22Rv1 (cell line): ENCODE measurements at regions not wholly inside any gene's neighbourhood (a gene's known extent, or its start where the extent isn't known, plus 50 kb on each side); places are given as distances from the start of the nearest gene placed in this dataset.

ENCODE experiments used
- H3K27ac ChIP-seq: fragments of 450-650 bp; 2 replicates; pipeline ENCODE4 v1.5.1; 2017
- CTCF ChIP-seq: fragments of 450-650 bp; IDR thresholded peaks from 2 replicates; pipeline ENCODE4 v1.5.1; 2017; ENCODE audit warnings: mild to moderate bottlenecking
- ZFX ChIP-seq: fragments of 450-650 bp; IDR thresholded peaks from 2 replicates; pipeline ENCODE4 v1.6.1; 2017; ENCODE audit warnings: antibody characterized with exemption, borderline replicate concordance

GRCh38 chr20:22288156-22288555 lies 296.2 kb downstream of the FOXA2 start:
- TF ChIP-seq CTCF (no peak), ZFX (no peak)

GRCh38 chr20:22285555-22285954 lies 298.8 kb downstream of the FOXA2 start:
- H3K27ac ChIP-seq = no peak overlapping the region
- TF ChIP-seq CTCF = no peak
- no peak for TF ChIP-seq ZFX

More at GRCh38 chr20:22288156-22288555, 296.2 kb downstream of the FOXA2 start:
- H3K27ac ChIP-seq = no peak overlapping the region

GRCh38 chr20:22282696-22283095 lies 301.7 kb downstream of the FOXA2 start:
- no peak overlapping the region for H3K27ac ChIP-seq
- no peak for TF ChIP-seq ZFX
- no peak for TF ChIP-seq CTCF

- no peak overlapping the region for H3K27ac ChIP-seq
- TF ChIP-seq ZFX (no peak), CTCF (no peak)
Measured at GRCh38 chr20:22274330-22274729, 310.0 kb downstream of the FOXA2 start.

- H3K27ac ChIP-seq = no peak overlapping the region
- TF ChIP-seq CTCF (no peak), ZFX (no peak)
Measured at GRCh38 chr20:22268675-22269074, 315.7 kb downstream of the FOXA2 start.

GRCh38 chr20:22264917-22265316 lies 319.5 kb downstream of the FOXA2 start:
- H3K27ac ChIP-seq = no peak overlapping the region
- no peak for TF ChIP-seq CTCF
- no peak for TF ChIP-seq ZFX

GRCh38 chr20:22260506-22260905 lies 323.9 kb downstream of the FOXA2 start:
- no peak for TF ChIP-seq ZFX
- no peak for TF ChIP-seq CTCF
- no peak overlapping the region for H3K27ac ChIP-seq
